ENCODE measurements at regions not wholly inside any gene's neighbourhood (a gene's known extent, or its start where the extent isn't known, plus 50 kb on each side); places are given as distances from the start of the nearest gene placed in this dataset.

DNA sequence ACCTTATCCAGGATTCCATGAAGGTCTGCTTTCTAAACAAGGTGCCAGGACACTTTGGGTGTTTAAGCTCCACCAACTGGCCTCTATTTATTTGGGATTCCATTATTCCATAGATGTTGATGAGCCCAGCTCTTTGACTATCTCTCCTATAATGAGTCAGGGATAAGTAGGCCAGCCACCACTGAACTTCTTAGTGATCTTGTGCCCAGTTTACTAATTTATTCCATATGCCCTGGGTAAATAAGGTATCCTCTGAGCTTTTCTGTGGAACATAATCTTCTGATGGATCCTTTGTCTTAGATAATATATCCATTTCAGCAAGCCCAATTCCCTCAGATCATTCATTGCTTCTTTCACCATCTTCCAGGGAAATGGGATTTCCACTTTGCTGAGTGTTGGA lies 535.0 kb downstream of the FOXG1 start:
- TF ChIP-seq, protein P1, sequence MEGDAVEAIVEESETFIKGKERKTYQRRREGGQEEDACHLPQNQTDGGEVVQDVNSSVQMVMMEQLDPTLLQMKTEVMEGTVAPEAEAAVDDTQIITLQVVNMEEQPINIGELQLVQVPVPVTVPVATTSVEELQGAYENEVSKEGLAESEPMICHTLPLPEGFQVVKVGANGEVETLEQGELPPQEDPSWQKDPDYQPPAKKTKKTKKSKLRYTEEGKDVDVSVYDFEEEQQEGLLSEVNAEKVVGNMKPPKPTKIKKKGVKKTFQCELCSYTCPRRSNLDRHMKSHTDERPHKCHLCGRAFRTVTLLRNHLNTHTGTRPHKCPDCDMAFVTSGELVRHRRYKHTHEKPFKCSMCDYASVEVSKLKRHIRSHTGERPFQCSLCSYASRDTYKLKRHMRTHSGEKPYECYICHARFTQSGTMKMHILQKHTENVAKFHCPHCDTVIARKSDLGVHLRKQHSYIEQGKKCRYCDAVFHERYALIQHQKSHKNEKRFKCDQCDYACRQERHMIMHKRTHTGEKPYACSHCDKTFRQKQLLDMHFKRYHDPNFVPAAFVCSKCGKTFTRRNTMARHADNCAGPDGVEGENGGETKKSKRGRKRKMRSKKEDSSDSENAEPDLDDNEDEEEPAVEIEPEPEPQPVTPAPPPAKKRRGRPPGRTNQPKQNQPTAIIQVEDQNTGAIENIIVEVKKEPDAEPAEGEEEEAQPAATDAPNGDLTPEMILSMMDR (IDR thresholded peaks at IDR 0.05) = no peak
- no peak for TF ChIP-seq POLR2A (IDR thresholded peaks at IDR 0.05)
